Fibroblast of the conjunctiva (primary cell): ENCODE measurements at regions not wholly inside any gene's neighbourhood (a gene's known extent, or its start where the extent isn't known, plus 50 kb on each side); places are given as distances from the start of the nearest gene placed in this dataset.
"Not testable (repeated sequence)": the region's sequence is repeated elsewhere in the genome, so short reads cannot be mapped to it uniquely, and the experiment has no call there.

ENCODE experiments used
- DNase-seq: peaks from one replicate; pipeline ENCODE4 v3.0.0-alpha.2; 2010; ENCODE audit warnings: low read depth

- DNase-seq, result no peak
Observed at GRCh38 chr1:187894349-187894748, 1065.6 kb downstream of the PLA2G4A start.

GRCh38 chr1:187903223-187903622 is 1074.5 kb downstream of the PLA2G4A start:
- no peak for DNase-seq

- DNase-seq, result no peak
Observed at GRCh38 chr1:187909382-187909781, 1080.6 kb downstream of the PLA2G4A start.

- DNase-seq, result no peak
Observed at GRCh38 chr1:187911820-187912219, 1083.1 kb downstream of the PLA2G4A start.

GRCh38 chr1:187920976-187921375 is 1092.2 kb downstream of the PLA2G4A start:
- DNase-seq, result no peak

GRCh38 chr1:187921426-187921825 is 1092.7 kb downstream of the PLA2G4A start:
- no peak for DNase-seq

GRCh38 chr1:187922255-187922654 is 1093.5 kb downstream of the PLA2G4A start:
- DNase-seq, result no peak

GRCh38 chr1:187924252-187924651 is 1095.5 kb downstream of the PLA2G4A start:
- DNase-seq, result no peak

GRCh38 chr1:187928288-187928687 is 1099.5 kb downstream of the PLA2G4A start:
- peak; percentile 9 for DNase-seq

GRCh38 chr1:187928696-187929095 is 1099.9 kb downstream of the PLA2G4A start:
- DNase-seq, result no peak

- DNase-seq, result no peak
Observed at GRCh38 chr1:187931776-187932175, 1103.0 kb downstream of the PLA2G4A start.

- no peak for DNase-seq
Observed at GRCh38 chr1:187933562-187934419, 1105.0 kb downstream of the PLA2G4A start.

GRCh38 chr1:187936667-187937066 is 1107.9 kb downstream of the PLA2G4A start:
- no peak for DNase-seq

GRCh38 chr1:187938092-187938491 is 1109.3 kb downstream of the PLA2G4A start:
- no peak for DNase-seq

GRCh38 chr1:187942986-187943385 is 1114.2 kb downstream of the PLA2G4A start:
- DNase-seq, result no peak

- no peak for DNase-seq
Observed at GRCh38 chr1:187943606-187944403, 1115.1 kb downstream of the PLA2G4A start.

- not testable (repeated sequence) for DNase-seq
Observed at GRCh38 chr1:187946661-187947060, 1117.9 kb downstream of the PLA2G4A start.

GRCh38 chr1:187947359-187947758 is 1118.6 kb downstream of the PLA2G4A start:
- no peak for DNase-seq

GRCh38 chr1:187948170-187948794 is 1119.5 kb downstream of the PLA2G4A start:
- no peak for DNase-seq

- DNase-seq, result no peak
Observed at GRCh38 chr1:187949567-187949966, 1120.8 kb downstream of the PLA2G4A start.

GRCh38 chr1:187951817-187952216 is 1123.1 kb downstream of the PLA2G4A start:
- no peak for DNase-seq

- no peak for DNase-seq
Observed at GRCh38 chr1:187952446-187952845, 1123.7 kb downstream of the PLA2G4A start.

GRCh38 chr1:187956975-187957374 is 1128.2 kb downstream of the PLA2G4A start:
- DNase-seq, result no peak
